Left ventricle myocardium superior (tissue), 1 donor: ENCODE measurements at regions not wholly inside any gene's neighbourhood (a gene's known extent, or its start where the extent isn't known, plus 50 kb on each side); places are given as distances from the start of the nearest gene placed in this dataset.
"Not testable (repeated sequence)": the region's sequence is repeated elsewhere in the genome, so short reads cannot be mapped to it uniquely, and the experiment has no call there.

Source experiments
- ATAC-seq: fragments of 200-7000 bp; cut with Tn5 transposase; one replicate; pipeline ENCODE4 v1.9.1; 2020; ENCODE audit warnings: mild to moderate bottlenecking, moderate library complexity
- DNase-seq: peaks from one replicate; pipeline ENCODE4 v3.0.0-alpha.2; 2020
- intact Hi-C: fragments of 100-400 bp; cut with micrococcal nuclease; formaldehyde crosslinking; loops from one replicate; pipeline ENCODE4 v1.11.0; 2022
- donor health status: DM: no; HTN: yes; CAD: no; lungs with severe emphysema.

- intact Hi-C loops: no loop called here
- no peak for ATAC-seq
- no peak for DNase-seq
Observed at GRCh38 chr18:27378431-27379095, 193.5 kb upstream of the CHST9 start.

GRCh38 chr18:27377251-27377650 lies 192.1 kb upstream of the CHST9 start:
- DNase-seq (no peak), ATAC-seq (no peak)
- intact Hi-C loops: no loop called here

- intact Hi-C loops: no loop called here
- DNase-seq: no peak
- no peak for ATAC-seq
Observed at GRCh38 chr18:27372386-27372785, 187.3 kb upstream of the CHST9 start.

GRCh38 chr18:27366665-27367064 lies 181.6 kb upstream of the CHST9 start:
- ATAC-seq (no peak), DNase-seq (no peak)
- intact Hi-C loops: no loop called here

- ATAC-seq (no peak), DNase-seq (no peak)
- intact Hi-C loops: no loop called here
Observed at GRCh38 chr18:27366151-27366550, 181.0 kb upstream of the CHST9 start.

- ATAC-seq (no peak), DNase-seq (no peak)
- intact Hi-C loops: loop anchor here (2.0 kb wide), 1 partner anchor 235 kb away; no protein-coding TSS in a partner anchor
Observed at GRCh38 chr18:27363872-27364271, 178.8 kb upstream of the CHST9 start.

- intact Hi-C loops: no loop called here
- DNase-seq (no peak), ATAC-seq (no peak)
Observed at GRCh38 chr18:27361477-27361876, 176.4 kb upstream of the CHST9 start.

DNA sequence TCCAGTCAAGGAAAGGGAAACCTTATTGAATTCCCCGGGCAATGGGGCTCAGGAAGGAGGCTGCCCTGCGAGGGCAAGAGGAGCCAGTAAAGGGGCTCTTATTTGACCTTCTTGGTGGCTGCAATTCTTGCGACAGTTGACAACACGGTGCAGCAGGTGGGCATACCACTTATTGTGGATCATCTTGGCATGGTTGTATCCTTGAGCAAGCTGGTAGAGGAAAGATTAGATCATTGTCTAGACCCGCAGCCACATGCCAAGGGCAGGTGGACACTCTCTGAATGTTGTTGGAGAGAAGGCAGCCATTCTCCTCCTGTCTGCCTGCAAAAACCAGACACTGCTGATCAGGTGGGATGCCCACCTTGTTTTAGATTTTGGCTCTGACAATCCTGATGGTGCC lies 170.2 kb upstream of the CHST9 start:
- intact Hi-C loops: no loop called here

DNA sequence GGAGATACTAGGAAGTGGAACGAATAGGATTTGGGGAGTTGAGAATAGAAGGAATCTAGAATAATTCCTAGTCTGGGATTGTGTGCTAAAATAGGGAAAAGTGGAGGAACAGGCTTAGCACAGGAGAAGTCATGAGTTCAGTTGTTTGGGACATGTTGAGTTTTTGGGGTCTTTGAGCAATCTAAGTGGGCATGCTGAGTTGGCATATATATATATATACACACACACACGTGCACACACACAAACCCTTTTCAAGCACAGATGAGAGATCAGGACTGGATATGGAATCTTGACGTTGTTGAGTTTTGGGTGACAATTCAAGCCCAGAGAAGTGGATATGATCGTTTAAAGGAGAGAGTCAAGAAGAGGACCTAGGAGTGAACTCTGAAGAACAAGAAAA lies 168.2 kb upstream of the CHST9 start:
- intact Hi-C loops: no loop called here
- ATAC-seq (no peak), DNase-seq (no peak)

More for the DNA sequence above, 170.2 kb upstream of the CHST9 start:
- no peak for ATAC-seq
- DNase-seq: no peak

GRCh38 chr18:27349284-27349882 lies 164.3 kb upstream of the CHST9 start:
- intact Hi-C loops: no loop called here
- no peak for ATAC-seq

DNA sequence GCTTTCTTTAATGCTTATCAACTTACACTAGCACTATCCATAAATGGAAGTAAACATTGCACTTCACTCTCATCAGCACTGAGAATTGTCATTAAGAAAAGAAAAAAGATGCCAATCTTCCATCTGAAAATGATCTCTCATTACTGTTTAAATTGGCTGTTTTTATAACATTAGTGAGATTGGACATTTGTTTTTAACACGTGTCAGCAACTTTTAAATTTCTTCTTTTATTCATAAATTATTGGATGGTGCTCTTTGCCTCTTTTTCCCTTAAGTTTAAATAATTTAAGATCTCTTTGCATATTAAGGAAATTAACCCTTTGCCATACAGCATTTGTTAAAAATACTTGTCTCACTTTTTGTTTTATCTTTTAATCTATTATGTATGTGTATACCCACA lies 146.5 kb upstream of the CHST9 start:
- no peak for ATAC-seq
- intact Hi-C loops: loop anchor here (2.0 kb wide), 1 partner anchor 87 kb away; no protein-coding TSS in a partner anchor
- no peak for DNase-seq

More at GRCh38 chr18:27349284-27349882, 164.3 kb upstream of the CHST9 start:
- no peak for DNase-seq

GRCh38 chr18:27314996-27315395 lies 129.9 kb upstream of the CHST9 start:
- ATAC-seq (no peak), DNase-seq (no peak)
- intact Hi-C loops: no loop called here

DNA sequence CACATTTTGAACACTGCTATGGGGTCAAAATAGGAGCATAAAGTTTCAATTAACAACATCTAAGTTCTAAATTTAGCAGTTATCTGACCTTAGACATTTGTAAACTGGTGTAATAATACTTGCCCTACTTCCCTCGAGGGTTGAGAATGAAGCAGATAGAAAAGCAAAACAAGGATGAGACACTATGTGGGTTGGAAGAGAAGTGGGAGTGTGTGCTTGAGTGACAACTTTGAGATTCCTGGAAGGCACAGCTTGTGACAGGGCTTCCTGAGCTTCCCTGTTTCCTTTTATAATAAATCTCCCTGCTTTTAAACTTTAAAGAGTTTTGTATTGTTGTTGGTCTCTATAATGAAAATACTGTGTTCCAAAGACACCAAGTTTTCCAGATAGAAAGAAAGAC lies 128.6 kb upstream of the CHST9 start:
- intact Hi-C loops: no loop called here
- DNase-seq (no peak), ATAC-seq (no peak)

- no peak for DNase-seq
- no peak for ATAC-seq
- intact Hi-C loops: no loop called here
Observed at GRCh38 chr18:27312853-27313252, 127.7 kb upstream of the CHST9 start.

DNA sequence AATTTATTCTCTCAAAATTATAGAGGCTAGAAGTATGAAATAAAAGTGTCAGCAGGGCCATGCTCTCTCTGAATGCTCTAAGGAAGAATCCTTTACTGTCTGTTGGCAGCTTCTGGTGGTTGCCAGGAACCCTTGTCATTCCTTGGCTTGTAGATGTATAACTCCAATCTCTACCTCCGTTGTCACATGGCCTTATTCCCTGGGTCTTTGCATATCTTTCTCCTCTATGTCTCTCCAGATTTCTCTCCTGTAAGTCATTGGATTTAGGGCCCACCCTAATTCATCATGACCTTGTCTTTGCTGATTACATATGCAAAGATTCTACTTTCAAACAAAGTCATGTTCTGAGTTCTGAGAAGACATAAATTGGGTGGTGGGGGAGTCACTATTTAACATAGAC lies 127.0 kb upstream of the CHST9 start:
- DNase-seq (no peak), ATAC-seq (no peak)
- intact Hi-C loops: no loop called here

GRCh38 chr18:27311114-27311513 lies 126.0 kb upstream of the CHST9 start:
- DNase-seq (no peak), ATAC-seq (no peak)
- intact Hi-C loops: no loop called here

DNA sequence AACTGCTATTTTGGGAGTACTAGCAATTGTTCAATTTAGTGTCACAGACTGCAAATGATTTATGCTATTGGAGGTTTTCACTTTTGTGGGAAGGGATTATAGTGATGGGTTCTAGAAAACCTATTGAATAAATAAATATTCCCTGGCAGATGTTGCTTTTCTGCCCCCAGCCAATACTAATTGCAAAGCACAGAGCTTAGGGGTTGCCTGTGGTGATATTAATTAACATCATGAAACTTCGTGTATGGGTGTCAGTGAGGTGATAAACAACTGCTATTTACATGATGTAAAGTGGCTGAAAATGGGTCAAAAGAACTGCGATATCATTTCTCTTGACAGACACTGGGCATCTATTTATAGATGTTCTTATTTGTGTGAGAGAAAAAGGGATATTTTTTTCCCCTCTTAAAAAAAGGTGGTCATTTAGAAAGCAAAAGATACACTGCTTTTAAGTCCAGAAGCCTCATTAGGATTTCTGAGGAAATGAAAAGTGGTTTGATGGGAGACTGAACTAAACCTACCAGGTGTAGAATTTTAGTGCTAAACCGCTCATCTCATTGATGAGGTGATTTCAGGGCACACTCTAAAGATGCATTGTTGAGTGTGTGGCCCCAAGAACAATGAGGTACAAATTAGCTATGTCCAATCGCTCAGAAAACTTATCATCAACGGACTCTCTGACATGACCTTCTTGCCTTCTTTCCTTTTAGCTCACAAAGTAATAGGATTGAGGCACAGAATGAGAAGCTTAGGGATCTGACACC lies 116.7 kb upstream of the CHST9 start:
- no peak for DNase-seq
- intact Hi-C loops: no loop called here
- no peak for ATAC-seq

- intact Hi-C loops: loop anchor here (2.0 kb wide), 1 partner anchor 280 kb away; no protein-coding TSS in a partner anchor
- DNase-seq (no peak), ATAC-seq (no peak)
Observed at GRCh38 chr18:27298214-27298804, 113.2 kb upstream of the CHST9 start.

DNA sequence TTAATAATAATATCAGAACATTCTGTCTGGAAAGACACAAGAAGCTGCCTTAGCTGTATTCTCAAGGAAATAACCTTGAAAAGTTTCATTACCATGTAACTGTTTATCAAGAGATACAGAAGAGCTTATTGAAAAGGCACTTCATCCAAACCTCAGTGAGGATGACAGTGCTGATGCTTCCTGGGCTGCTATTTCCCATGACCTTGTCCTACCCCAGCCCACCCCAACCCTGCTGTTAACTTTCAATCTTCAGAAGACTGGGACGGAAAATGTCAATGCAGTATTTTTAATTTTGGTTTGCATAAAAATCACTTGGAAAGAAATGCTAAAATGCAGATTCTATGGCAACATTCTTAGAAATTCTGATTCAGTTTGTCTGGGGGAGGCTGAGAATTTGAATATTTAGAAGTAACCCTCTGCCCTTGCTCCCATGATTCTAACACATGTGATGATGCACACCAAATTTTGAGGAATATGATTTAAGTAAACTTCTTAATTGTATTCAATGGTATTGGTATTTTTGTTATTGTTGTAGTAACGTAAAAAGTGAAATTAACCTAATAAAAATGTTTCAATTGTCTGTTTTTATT lies 101.0 kb upstream of the CHST9 start:
- intact Hi-C loops, DNase-seq, ATAC-seq: not testable (repeated sequence)

DNA sequence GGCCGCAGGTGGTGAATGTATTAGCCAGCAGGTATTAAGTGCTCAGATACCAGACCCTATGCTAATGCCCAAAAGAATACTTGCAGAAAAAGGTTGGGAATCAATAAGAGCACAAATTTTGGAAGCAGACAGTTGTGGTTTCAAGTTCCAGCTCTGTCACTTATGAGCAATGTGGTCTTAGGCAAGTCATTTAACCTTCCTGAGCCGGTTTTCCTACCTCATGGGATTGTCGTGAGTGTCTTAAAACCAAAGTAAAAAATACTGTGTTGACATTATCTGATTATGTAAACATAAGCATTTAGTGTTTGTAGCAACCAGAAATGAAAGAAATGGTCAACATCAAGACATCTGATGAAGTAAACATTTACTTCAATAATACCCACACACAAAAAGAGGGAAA lies 93.0 kb upstream of the CHST9 start:
- intact Hi-C loops: no loop called here
- ATAC-seq: no peak

More for the DNA sequence above, 93.0 kb upstream of the CHST9 start:
- DNase-seq: no peak
